Islet of Langerhans (tissue), 1 donor: ENCODE measurements at regions not wholly inside any gene's neighbourhood (a gene's known extent, or its start where the extent isn't known, plus 50 kb on each side); places are given as distances from the start of the nearest gene placed in this dataset.
"Not testable (repeated sequence)": the region's sequence is repeated elsewhere in the genome, so short reads cannot be mapped to it uniquely, and the experiment has no call there.

Experiments used
- FAIRE-seq: peaks from one replicate; lab custom pipeline; 2011; peaks lifted over from hg19 to GRCh38; lab: Jason Lieb, UNC

- FAIRE-seq: no peak
Measured at GRCh38 chr16:48997081-48997615, 284.5 kb downstream of the CBLN1 start.

GRCh38 chr16:48978501-48978900, 303.1 kb downstream of the CBLN1 start:
- FAIRE-seq: no peak

- FAIRE-seq: no peak
Measured at GRCh38 chr16:48972236-48972635, 309.4 kb downstream of the CBLN1 start.

- no peak for FAIRE-seq
Measured at GRCh38 chr16:48971571-48972077, 310.0 kb downstream of the CBLN1 start.

GRCh38 chr16:48970216-48970615, 311.4 kb downstream of the CBLN1 start:
- no peak for FAIRE-seq

GRCh38 chr16:48969611-48970010, 312.0 kb downstream of the CBLN1 start:
- no peak for FAIRE-seq

GRCh38 chr16:48965386-48965785, 316.3 kb downstream of the CBLN1 start:
- no peak for FAIRE-seq

GRCh38 chr16:48963901-48964615, 317.6 kb downstream of the CBLN1 start:
- FAIRE-seq: no peak

GRCh38 chr16:48963306-48963705, 318.3 kb downstream of the CBLN1 start:
- no peak for FAIRE-seq

GRCh38 chr16:48961546-48961945, 320.1 kb downstream of the CBLN1 start:
- FAIRE-seq: no peak

GRCh38 chr16:48960830-48961229, 320.8 kb downstream of the CBLN1 start:
- no peak for FAIRE-seq

GRCh38 chr16:48959747-48960146, 321.9 kb downstream of the CBLN1 start:
- FAIRE-seq: no peak

- FAIRE-seq: no peak
Measured at GRCh38 chr16:48959204-48959603, 322.4 kb downstream of the CBLN1 start.

- FAIRE-seq: no peak
Measured at GRCh38 chr16:48958681-48959080, 323.0 kb downstream of the CBLN1 start.

- FAIRE-seq: no peak
Measured at GRCh38 chr16:48956620-48957019, 325.0 kb downstream of the CBLN1 start.

GRCh38 chr16:48955837-48956236, 325.8 kb downstream of the CBLN1 start:
- no peak for FAIRE-seq

GRCh38 chr16:48951621-48952125, 330.0 kb downstream of the CBLN1 start:
- FAIRE-seq: not testable (repeated sequence)

- no peak for FAIRE-seq
Measured at GRCh38 chr16:48950184-48950583, 331.5 kb downstream of the CBLN1 start.

- FAIRE-seq: no peak
Measured at GRCh38 chr16:48949636-48950035, 332.0 kb downstream of the CBLN1 start.

- FAIRE-seq: no peak
Measured at GRCh38 chr16:48948911-48949310, 332.7 kb downstream of the CBLN1 start.

- no peak for FAIRE-seq
Measured at GRCh38 chr16:48947371-48947713, 334.3 kb downstream of the CBLN1 start.

- no peak for FAIRE-seq
Measured at GRCh38 chr16:48946686-48947370, 334.8 kb downstream of the CBLN1 start.

- FAIRE-seq: no peak
Measured at GRCh38 chr16:48942996-48943395, 333.0 kb upstream of the N4BP1 start.
